ENCODE measurements at regions not wholly inside any gene's neighbourhood (a gene's known extent, or its start where the extent isn't known, plus 50 kb on each side); places are given as distances from the start of the nearest gene placed in this dataset.

DNA sequence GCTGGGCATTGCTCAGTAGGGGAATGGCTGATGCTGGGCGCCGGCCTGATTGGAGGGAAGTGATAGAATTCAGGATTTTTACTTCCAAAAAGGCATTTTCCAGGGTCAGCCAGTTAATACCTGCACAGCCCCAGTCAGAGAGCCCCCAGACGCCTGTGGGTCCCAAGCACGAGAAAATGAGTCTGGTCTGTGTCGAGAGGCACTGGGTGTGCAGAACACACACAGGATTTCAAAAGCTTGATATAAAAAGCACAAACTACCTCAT, 164.6 kb upstream of the TNRC6C start:
- 82 to 90% methylated on average over 3 to 5 of the region's 5 CpGs for WGBS, 2 donors (ENCODE audit: low coverage in 1 of 2)
- in situ Hi-C loops (cut with MboI; ENCODE audit: low pct_ligation_motif_present in 1 of 4, low pct_unique_long_range_greater_than_20kb in 1 of 4, low sequenced_read_pairs in 3 of 4) = no loop called here
- no peak for DNase-seq
- no peaks in the 10 kb centered on the region for H3K36me3 ChIP-seq
- no peak overlapping the region for H3K4me3 ChIP-seq
- intact Hi-C loops (cut with DNase I; ENCODE audit: low total_unique reads) = no loop called here
- H3K4me1 ChIP-seq = peaks cover 0 to 5% (median 0%) of the 10 kb centered on the region in 4 donors
- H3K27me3 ChIP-seq = no peaks in the 10 kb centered on the region
- TF ChIP-seq EP300 (IDR thresholded peaks at IDR 0.05; ENCODE audit: low read depth) = no peak
- TF ChIP-seq, protein P1, sequence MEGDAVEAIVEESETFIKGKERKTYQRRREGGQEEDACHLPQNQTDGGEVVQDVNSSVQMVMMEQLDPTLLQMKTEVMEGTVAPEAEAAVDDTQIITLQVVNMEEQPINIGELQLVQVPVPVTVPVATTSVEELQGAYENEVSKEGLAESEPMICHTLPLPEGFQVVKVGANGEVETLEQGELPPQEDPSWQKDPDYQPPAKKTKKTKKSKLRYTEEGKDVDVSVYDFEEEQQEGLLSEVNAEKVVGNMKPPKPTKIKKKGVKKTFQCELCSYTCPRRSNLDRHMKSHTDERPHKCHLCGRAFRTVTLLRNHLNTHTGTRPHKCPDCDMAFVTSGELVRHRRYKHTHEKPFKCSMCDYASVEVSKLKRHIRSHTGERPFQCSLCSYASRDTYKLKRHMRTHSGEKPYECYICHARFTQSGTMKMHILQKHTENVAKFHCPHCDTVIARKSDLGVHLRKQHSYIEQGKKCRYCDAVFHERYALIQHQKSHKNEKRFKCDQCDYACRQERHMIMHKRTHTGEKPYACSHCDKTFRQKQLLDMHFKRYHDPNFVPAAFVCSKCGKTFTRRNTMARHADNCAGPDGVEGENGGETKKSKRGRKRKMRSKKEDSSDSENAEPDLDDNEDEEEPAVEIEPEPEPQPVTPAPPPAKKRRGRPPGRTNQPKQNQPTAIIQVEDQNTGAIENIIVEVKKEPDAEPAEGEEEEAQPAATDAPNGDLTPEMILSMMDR (IDR thresholded peaks at IDR 0.05) = no peak
- TF ChIP-seq POLR2AphosphoS5 (IDR thresholded peaks at IDR 0.05) = no peak
- TF ChIP-seq POLR2A (IDR thresholded peaks at IDR 0.05) = no peak
- H3K9me3 ChIP-seq = no peaks in the 10 kb centered on the region
- no peak overlapping the region for H3K27ac ChIP-seq

DNA sequence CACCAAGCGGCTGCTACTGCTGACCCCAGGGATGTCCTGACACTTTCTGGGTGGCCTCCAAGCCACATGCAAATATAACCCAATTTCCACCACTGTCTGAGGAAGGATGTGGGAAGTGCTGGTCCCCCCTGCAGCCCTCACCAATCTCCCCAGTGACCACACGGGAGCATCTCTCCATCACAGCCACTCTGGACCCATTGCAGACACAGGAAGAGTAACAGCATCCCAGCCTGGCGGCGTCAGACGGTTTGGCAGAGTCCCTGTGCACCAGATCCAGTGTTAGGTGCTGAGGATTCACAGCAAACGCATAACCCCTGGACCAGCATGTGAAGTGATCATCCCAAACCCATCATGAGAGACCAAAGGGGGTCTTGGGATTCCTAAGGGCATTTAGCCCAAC, 163.7 kb upstream of the TNRC6C start:
- H3K4me3 ChIP-seq = no peak overlapping the region
- 71% methylated on average over 6 of the region's 6 CpGs; no CpG with 5 or more reads in 1 of the 2 donors for WGBS, 2 donors (ENCODE audit: low coverage in 1 of 2)
- no peak overlapping the region for H3K27ac ChIP-seq
- TF ChIP-seq EP300 (IDR thresholded peaks at IDR 0.05; ENCODE audit: low read depth) (no peak), POLR2AphosphoS5 (IDR thresholded peaks at IDR 0.05) (no peak), POLR2A (IDR thresholded peaks at IDR 0.05) (no peak)
- TF ChIP-seq, protein P1 (IDR thresholded peaks at IDR 0.05) = no peak
- H3K4me1 ChIP-seq = peaks cover 0 to 5% (median 0%) of the 10 kb centered on the region in 4 donors
- no peaks in the 10 kb centered on the region for H3K9me3 ChIP-seq
- DNase-seq = no peak
- in situ Hi-C loops (cut with MboI; ENCODE audit: low pct_ligation_motif_present in 1 of 4, low pct_unique_long_range_greater_than_20kb in 1 of 4, low sequenced_read_pairs in 3 of 4) = no loop called here
- intact Hi-C loops (cut with DNase I; ENCODE audit: low total_unique reads) = no loop called here
- H3K27me3 ChIP-seq = no peaks in the 10 kb centered on the region
- H3K36me3 ChIP-seq = no peaks in the 10 kb centered on the region

DNA sequence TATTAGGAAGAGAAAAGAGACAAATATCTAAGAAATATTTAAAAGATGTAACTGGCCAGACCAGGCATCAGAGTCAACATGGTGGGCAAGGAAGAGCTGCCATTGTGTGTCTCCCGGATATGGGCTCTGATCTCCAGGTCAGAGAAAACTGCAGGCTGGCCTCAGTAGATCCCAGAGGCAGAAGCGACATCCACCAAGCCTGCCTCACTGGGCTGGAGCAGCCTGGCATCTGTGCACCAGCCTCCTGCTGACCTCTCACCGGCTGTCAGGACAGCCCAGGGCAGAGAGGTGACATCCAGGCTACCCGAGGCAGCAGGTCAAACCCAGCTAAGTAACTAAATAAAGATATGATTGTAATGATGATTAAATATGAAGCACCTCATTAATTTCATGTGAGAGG, 162.8 kb upstream of the TNRC6C start:
- Histone ChIP-seq H3K36me3 (no peaks in the 10 kb centered on the region), H3K27me3 (peaks cover 5% of the 10 kb centered on the region), H3K27ac (peak overlapping the region in 1 of 4 donors; percentile 56), H3K4me1 (peaks cover 0 to 5% (median 0%) of the 10 kb centered on the region in 4 donors), H3K4me3 (no peak overlapping the region), H3K9me3 (no peaks in the 10 kb centered on the region)
- intact Hi-C loops (cut with DNase I; ENCODE audit: low total_unique reads) (no loop called here), in situ Hi-C loops (cut with MboI; ENCODE audit: low pct_ligation_motif_present in 1 of 4, low pct_unique_long_range_greater_than_20kb in 1 of 4, low sequenced_read_pairs in 3 of 4) (no loop called here)
- 81% methylated on average over 4 of the region's 4 CpGs; no CpG with 5 or more reads in 1 of the 2 donors for WGBS, 2 donors (ENCODE audit: low coverage in 1 of 2)
- DNase-seq = no peak
- TF ChIP-seq POLR2A (IDR thresholded peaks at IDR 0.05) (no peak), EP300 (IDR thresholded peaks at IDR 0.05; ENCODE audit: low read depth) (no peak), POLR2AphosphoS5 (IDR thresholded peaks at IDR 0.05) (no peak)
- TF ChIP-seq, protein P1 (IDR thresholded peaks at IDR 0.05) = no peak

DNA sequence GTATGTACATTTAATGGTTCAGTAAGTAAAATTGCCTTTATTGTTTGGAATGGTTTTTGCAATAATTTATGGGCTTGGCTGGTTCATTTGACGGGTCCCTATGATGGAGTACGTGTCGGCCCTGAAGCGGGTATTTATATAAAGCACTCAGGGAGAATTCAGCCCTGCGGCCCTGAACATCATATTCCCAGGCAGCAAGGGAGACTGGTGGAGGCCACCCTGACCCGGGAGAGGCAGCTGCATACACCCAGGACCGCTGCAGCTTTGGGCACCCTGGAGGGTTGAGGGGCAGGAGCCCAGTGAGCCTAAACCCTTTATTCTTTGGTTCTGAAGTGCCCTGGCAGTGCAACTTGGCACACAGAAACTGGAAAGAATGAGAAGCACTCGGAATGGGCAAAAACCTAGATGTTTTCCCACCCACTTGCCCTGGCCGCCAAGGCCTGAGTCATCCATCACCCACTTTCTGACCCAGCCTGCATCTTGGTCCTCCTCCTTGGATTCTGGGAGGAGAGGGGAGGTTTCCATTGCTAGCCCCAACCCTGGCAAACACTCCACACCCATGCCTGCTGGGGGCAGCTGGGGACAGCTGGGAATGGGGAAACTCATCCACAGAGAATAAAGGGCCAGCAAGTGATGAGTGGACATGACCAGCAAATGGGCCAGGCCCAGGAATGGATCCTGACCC, 162.2 kb upstream of the TNRC6C start:
- Histone ChIP-seq H3K27ac (peak overlapping the region in 3 of 4 donors; percentile 46 to 60 (median 56)), H3K4me1 (peaks cover 0 to 5% (median 0%) of the 10 kb centered on the region in 4 donors), H3K4me3 (no peak overlapping the region), H3K27me3 (peaks cover 11% of the 10 kb centered on the region), H3K9me3 (no peaks in the 10 kb centered on the region), H3K36me3 (no peaks in the 10 kb centered on the region)
- in situ Hi-C loops (cut with MboI; ENCODE audit: low pct_ligation_motif_present in 1 of 4, low pct_unique_long_range_greater_than_20kb in 1 of 4, low sequenced_read_pairs in 3 of 4) (no loop called here), intact Hi-C loops (cut with DNase I; ENCODE audit: low total_unique reads) (no loop called here)
- DNase-seq = no peak
- WGBS, 2 donors (ENCODE audit: low coverage in 1 of 2) = 59 to 66% methylated on average over 4 to 9 of the region's 9 CpGs
- no peak for TF ChIP-seq POLR2AphosphoS5 (IDR thresholded peaks at IDR 0.05)
- no peak for TF ChIP-seq POLR2A (IDR thresholded peaks at IDR 0.05)
- TF ChIP-seq, protein P1 (IDR thresholded peaks at IDR 0.05) = no peak
- TF ChIP-seq EP300 (IDR thresholded peaks at IDR 0.05; ENCODE audit: low read depth) = no peak

Data from transverse colon (tissue), 4 donors.